ENCODE measurements at regions not wholly inside any gene's neighbourhood (a gene's known extent, or its start where the extent isn't known, plus 50 kb on each side); places are given as distances from the start of the nearest gene placed in this dataset.

DNA sequence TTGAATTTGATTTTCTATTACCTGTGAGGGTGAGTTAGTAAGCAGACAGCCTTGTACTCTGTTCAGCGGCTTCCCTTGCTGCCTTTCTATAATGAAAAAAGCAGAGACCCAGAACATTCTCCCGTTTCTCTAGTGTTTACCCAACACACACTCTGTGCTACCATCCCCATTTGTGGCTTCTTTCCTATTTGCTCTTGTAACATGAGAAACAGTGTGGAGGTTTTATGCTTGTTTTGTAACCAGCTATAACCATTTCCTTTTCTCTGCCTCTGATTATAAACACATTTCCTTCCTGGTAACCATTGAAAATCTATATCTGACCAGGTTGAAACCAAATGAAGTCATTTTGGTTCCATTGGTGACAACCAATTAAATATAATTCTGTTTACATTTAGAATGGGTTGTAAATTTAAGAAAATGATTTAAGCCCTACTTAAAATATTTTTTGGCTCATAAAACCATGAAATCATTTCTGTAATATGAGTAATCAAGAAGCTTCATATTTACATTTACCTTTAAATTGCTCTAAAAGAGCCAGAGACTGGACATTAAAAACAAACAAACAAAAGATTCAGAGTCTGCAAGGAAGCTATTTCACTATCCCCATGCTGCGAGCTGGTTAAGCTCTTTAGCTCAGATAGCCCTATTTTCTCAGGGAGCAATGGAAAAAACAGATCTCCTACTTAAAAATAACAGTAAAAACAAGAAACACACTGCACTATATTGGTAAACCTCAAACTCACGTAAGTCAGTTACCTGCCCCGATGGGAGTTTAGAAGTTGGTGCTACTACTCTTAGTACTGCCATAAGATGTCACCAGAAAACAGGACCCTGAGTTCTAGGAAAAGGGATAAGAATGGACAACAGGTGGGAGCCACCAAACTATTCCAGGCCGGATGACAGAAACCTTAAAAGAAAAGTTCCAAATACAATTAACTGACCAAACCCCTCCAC, 206.5 kb upstream of the EEA1 start:
- DNase-seq: no peak

DNA sequence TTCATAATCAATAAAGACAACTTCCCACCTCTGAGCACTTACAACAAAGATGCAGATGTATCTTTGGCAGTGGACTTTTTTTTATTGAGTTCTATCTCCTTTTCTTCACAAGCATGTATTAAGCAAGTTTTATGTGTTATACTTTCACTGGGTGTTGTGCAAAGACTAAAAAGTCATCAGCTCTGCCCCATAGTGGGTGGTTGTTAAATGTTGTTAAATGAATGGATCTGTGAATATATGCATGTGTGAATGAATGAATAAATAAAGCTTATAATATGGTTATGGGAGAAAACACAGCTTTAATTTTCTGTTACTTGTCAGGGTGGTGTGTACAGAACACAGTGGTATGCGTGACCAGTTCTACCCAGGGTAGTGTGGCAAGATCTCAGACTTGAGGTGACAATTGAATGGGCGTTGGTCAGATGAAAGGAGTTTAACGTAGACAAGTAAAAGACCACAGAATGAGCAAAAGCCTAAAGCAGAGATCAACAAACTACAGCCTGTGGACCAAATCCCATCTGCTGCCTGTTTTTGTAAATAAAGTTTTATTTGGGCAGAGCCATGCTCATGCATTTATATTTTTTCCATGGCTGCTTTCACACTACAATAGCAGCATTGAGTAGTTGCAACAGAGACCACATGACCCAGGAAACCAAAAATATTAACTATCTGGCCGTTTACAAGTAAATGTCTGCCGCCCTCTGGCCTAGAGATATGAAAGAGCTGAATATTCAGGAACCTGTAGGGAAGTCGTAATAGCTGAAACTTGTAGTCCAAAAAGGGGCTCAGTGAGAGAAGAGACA, 207.4 kb upstream of the EEA1 start:
- DNase-seq: no peak

DNA sequence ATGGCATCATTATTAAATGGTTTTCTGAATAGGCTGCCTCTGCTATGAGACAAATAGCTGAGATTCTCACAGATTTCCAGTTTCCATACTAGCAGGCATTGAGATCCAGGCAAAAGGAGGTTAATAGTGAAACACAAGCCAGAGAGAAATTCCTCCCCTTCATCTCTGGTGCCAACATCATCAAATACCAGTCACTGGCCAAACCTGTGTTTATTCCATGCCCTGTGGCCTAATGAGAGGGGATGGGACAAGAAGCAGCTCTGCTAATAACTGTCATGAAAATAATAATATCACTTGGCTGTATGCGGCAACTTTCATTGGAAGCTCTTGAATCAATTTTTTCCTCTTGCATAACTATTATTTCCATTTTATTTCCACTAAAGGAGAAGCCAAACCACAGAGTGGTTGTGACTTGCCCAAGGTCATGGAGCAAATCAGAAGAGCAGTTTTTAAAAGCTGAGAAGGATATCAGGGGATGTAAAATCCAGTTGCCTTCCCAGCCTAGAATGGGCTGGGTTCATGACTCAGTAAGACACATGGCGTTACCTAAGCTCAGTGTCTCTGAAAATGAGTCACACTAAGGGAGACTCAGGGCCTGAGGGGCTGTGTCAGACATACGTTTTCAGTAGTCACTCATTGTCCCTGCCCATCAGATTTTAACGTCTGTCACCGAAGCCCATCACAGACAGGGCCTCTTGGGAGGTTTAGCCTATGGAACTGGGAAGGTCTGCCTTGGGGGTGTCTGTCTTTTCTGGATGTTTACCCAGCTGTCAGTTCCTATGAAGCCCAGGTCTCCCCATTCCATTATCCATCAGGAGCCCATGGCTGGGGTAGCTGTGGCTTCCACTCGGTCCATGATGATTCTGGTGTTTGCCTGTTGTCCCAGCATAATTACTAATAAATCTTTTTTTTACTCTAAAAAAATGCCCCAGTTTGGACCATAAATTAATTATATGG, 208.8 kb upstream of the EEA1 start:
- no peak for DNase-seq

DNA sequence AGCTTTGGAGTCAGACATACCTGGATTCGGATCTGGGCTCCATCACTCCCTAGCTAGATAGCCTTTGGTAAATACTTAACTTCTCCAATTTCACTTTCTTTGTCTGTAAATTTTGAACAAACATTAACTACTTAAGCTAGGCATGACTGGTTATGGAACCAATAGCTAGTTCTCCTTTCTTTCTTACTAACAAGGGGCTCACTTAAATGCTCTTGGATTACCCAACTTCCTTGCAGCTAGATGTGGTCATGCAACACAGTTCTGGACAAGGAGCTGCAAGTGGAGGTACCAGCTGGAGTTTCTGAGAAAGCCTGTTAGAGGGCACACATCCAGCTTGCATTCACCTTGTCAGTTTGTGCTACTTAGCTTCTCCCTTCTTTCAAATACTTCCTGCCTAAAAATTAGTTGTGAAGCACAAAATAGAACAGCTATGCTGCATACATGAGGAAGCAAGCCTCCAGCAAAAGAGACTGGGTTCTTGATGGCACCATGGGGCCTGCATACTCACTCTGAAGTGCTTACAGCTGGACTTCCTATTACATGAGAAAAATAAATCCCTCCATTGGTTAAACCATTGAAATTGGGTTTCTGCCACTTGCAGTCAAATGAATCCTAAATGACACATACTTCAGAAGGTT, 210.1 kb upstream of the EEA1 start:
- peak; percentile 28 for DNase-seq

DNA sequence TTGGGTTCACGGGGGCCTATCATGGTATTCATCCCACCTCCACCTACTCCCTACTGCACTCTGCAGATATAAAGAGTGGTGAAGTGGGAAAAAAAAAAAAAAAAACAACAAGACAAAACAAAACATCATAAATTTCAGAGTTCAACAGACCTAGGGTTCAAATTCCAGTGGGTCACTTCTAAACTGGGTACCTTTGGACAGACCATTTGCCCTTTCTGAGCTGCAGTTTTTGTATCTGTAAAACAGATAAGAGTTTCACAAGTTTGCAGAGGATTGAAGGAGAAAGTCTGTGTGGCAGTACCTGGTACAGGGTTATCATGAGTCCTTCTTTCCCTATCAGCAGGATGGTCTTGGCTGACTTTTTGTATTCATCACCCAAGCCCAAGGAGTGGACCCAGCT, 211.2 kb upstream of the EEA1 start:
- no peak for DNase-seq

DNA sequence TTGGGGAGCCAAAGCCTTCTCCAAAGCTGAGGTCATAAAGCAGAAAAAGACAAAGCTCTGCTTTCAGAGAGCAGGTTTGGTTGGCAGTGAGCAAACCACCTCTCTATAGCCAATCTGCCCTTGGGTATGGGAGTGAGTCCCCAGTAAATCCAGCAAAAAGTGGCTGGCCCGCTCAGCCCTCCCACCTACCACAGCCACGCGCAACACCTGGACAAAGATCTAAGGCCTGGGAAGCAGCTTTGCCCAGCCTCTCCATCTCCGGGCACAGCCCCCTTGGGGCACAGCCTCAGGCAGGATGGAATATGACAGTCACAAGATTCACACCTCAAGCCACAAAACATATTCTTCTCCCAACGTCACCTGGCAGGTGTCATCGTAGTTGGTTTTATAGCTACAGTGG, 211.7 kb upstream of the EEA1 start:
- no peak for DNase-seq

DNA sequence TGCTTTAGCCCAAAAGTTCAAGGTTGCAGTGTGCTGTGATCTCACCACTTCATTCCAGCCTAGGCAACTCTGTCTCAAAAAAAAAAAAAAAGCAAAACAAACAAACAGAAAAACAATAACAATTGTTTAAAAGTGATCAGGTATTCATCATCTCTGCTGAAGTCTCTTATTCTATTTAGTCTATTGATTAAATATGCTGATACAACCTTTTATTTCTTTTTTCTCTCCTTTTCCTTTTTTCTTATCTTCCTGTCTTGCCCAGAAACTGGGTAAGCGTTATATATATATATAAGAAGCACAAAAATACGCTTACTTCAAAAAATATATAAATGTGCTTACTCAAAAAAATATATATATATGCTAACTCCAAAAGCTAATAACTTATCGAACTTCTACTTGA, 213.8 kb upstream of the EEA1 start:
- no peak for DNase-seq

DNA sequence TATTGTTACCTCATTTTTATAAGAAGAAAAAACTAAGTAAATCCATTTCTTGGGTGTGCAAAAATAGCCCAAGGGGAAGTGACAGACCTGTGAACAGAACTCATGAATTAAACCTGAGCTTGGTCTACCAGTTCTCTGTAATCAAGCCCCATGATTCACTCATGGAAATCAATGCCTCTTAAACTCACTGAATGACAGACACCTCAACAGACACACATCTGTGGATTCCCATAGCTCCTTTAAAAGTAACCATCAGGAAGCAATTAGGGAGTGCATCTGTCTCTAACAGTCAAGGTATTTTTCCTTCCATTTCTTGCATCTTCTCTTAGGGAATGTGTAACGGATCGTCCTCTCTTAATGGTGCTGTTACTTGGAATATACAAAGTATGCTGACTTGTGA, 215.0 kb upstream of the EEA1 start:
- no peak for DNase-seq

DNA sequence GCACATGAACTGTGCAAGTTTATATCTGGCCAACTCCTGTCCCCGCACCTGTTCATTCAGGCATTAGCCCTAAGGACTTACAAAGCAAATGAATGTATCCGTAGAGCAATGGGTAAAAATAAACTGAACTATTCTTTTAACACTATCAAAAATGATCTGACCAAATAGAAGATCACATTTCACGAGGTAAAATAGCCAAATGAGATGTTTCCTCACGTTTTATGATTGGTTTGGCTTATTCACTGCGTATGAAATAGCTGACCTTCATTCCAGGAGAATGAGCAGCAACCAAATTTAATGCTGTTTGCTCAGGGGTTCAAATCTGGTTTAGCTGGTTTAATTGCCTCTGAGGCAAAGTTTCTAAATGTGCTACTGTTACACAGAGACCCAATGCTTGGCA, 216.0 kb upstream of the EEA1 start:
- DNase-seq: no peak

DNA sequence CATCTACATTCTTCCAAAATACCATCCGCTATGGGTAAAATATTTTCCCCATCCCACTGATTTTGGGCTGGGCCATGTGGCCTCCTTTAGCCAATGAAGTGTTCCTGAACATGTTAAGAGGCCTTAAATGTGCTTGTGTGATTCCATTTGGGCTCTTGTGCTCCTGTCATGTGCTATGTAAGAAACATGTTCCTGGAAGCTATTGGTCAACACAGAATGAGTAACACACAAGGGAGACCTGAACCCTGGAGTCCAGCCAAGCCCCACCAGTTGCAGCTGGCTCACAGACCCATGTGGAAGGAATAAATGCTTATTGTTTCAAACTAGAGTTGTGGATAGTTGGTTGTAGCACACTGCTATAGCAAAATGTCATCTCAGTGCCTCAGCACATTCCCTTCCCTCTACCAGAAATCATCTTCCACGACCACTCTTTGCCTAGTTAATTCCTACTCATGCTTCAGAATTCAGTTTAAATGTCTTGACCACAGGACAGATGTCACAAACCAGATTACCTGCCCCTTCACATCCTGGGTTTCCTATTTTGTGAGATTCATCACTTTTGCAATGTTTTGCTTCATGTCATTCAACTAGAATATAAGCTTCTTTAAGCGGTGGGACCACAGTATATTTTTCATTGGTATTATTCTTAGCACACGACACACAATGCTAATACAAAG, 217.3 kb upstream of the EEA1 start:
- no peak for DNase-seq

DNA sequence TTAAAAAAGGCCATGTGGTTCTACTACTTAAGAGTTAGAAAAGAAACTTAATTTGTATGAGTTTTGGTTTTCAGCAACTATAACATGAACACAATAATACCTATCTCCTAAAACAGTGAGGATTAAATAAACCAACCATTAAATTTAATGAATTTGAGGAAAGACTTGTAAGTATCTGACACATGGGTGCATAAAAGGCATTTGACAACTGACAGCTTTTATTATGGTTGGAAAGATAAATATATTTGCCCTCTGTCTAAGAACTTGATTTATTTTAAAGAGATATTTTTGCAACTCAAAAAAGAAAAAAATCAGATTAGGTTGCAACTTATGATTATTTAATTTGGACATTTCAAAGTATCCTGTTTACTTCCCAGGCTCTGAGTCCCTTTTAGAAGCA, 217.9 kb upstream of the EEA1 start:
- no peak for DNase-seq

DNA sequence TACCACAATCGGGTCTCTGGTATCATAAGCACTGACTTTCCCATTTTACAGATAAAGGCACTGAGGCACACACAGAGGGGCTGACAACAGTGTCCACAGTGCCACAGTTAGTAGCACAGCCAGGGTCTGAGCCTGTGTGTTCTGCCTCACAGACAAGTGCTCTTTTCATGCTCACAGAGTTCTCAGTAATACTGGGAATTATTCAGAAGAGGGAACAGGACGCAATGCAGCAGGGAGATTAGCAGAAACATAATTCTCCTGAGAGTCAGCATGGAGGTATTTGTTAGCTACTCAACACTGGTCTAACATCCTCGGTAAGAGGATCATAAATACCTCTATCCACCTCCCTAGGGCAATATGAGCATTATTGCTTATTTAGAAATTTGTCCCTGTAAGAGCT, 219.3 kb upstream of the EEA1 start:
- DNase-seq: no peak

DNA sequence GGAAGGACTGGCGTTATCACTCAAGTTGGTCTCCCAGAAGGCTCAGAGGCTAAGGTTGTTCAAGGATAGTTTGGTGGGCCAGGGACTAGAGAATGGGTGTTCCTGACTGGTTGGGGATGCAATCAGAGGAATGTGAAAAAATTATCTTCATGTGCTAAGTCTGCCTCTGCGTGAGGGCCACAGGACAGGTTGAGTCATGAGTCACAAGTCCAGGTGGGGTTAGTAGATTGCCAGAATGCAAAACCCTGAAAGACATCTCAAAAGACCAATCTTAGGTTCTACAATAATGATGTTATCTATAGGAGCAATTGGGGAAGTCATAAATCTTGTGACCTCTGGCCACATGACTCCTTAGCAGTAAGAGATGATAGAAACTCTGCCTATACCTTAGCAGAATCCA, 220.1 kb upstream of the EEA1 start:
- no peak for DNase-seq

DNA sequence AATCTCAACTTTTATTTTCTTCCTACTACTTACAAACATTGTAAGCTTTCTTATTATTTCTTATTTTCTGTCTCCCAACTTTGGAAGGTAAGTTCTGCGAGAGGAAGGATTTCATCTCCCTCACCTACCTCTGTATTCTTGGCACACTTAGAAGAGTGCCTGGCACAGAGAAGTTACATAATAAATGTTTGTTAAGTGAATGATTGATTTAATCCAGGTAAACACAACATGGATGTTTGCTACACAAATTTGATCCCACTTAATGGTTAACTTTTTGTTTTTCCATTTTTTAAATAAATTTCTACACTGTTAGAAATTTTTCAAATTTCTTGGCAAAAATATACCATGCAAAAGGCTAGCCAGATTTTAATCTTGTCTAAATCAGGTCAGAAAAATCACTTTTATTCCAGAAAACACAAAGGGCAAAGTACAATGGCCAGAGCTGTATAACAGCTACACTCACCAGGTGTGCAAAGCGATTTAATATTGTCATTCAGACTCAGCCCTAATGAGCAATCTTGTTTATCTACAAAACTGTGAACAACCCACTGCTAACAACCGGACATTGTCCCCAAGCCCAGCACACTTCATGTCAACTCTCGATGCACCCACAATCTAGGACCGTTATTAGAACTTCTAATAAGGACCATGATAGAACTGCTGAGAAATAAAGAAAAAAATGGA, 222.1 kb upstream of the EEA1 start:
- DNase-seq: no peak

DNA sequence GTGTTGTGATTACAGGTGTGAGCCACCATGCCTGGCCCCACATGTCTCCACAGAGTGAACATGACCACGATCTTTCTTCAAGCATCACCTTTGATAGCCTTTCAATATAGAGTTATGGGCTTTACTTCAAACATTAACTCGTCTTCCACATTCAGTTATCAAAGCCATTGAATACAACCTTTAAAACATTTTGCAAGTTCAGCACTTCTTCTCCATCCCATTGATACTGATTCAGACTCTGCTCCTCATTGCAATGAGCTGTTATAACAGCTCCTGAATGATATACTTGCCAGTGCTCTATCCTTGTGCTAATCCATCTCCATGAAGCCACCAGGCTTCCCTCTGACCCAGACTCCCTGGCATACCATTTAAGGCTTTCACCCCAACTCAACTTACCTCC, 223.5 kb upstream of the EEA1 start:
- DNase-seq: no peak

DNA sequence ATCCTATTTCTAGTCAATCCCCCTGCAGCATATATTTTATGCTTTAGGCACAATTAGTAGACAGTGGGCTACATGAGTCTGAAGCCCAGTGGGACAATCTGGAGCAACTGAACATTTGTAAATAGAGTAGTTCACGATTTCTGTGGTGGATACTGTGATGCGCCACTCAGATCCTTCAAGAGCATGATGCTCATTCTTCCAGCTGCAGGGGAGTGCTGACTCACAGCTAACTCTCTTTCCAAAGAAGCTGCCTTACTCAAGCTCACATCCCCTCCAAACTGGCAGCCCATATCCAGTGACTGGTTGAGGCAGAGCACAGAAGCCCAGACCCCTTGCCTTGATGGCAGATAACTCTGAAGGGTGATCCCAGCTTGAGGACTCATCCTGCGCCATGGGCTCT, 224.2 kb upstream of the EEA1 start:
- no peak for DNase-seq

DNA sequence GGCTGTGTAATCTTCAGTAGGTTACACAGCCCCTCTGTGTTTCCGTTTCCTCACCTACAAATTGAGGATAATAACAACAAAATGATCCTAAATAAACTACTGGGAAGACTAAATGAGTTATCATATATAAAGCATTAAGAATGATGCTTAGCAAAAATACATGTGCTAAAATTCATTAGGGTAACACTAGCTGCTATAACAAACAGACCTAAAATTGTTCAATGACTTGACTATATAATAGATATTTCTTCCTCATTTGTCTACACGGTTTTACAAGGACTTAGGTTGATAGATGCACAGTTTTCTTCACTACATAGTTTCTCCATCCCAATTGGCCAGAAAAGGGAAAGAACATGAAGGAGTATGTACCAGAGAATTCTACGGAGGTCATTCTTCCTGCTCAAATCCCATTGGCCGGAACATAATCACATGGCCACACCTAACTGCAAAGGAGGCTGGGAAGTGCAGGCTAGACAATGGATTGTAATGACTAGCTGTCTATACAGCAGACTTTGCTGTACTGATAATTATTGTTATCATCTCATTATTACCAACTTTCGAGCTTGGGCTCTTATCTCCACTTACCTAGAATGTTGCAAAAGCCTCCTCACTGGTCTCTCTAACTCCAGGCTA, 223.5 kb upstream of the NUDT4 start:
- no peak for DNase-seq

DNA sequence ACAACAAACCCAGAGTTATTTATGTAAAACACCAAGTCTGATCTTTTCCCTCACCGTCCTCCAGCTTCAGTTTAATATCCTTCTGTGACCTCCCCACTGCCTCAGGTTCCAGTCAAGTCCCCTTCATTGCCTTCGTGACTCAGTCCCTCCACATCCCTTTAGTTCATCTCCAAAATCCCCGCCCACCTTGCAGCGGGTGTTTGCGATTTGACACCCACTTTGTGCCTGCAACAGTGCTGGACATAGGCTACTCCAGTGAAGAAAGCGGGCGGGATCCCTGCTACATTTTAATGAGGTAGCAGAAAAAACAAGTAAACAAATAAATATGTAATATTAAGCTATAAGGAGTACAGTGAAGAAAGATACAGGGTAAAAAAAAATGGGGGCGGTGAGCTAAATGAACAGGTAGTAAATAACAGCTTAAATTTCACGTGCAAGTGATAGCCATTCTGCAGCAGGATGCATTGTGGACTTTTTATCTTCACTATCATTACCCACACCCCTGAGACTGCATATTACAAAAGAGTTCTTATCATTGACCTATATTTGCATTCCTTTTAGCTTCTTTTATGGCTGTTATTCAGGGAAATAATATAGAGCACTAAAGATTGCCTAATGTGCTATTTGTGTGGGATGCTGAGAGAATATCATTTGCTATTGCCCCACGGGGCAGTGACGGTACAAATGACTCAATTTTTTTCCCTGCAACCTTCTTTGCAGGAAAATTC, 222.8 kb upstream of the NUDT4 start:
- no peak for DNase-seq

DNA sequence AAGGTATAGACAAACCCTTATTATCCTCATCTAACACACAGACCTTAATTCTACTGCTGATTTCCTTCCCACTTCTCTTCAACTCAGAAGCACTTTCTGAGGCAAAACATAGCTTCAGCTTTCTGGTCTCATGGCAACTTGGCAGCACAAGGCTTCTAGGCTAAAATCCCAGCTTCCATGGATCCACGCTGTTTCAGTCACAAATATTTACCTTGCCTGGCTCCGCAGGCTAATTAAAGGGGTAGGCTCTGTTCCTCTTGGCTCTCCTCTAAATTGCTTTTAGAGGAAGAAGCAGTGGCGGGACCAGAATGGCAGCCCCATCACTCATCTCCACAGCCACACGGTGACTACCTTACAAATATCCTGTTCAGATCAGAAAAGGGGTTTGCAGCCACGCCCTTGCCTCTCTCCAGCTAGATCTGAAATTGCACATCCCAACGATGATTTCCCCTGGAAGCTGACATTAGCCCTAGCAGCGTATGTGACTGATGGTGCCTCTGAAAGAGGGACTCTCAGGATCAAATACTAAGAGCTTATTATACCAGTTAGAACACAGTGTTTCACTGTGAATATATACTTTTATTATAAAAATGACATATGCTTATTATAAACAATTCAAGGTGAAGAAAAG, 221.5 kb upstream of the NUDT4 start:
- no peak for DNase-seq

All from right kidney (tissue), 1 donor.